Left lung (tissue), 4 donors: ENCODE measurements at regions not wholly inside any gene's neighbourhood (a gene's known extent, or its start where the extent isn't known, plus 50 kb on each side); places are given as distances from the start of the nearest gene placed in this dataset.
"Not testable (repeated sequence)": the region's sequence is repeated elsewhere in the genome, so short reads cannot be mapped to it uniquely, and the experiment has no call there.

Source experiments
- ATAC-seq: fragments of 200-7000 bp; cut with Tn5 transposase; one replicate; pipeline ENCODE4 v1.9.1; 2020; ENCODE audit warnings: moderate library complexity
- DNase-seq, 4 donors: peaks; one replicate each; pipeline ENCODE4 v3.0.0-alpha.2; 2013 to 2020
- H3K27ac ChIP-seq, 2 donors: fragments of 200-600 bp; sonication (generic) in 1 of 2; one replicate each; pipeline versions ENCODE4 v1.5.0 to v1.8.0; 2020 to 2021
- H3K27me3 ChIP-seq, 2 donors: fragments of 200-600 bp; sonication (generic) in 1 of 2; one replicate each; pipeline versions ENCODE4 v1.5.0 to v1.8.0; 2020 to 2021
- H3K36me3 ChIP-seq, 2 donors: fragments of 200-600 bp; sonication (generic) in 1 of 2; one replicate each; pipeline versions ENCODE4 v1.5.0 to v1.8.0; 2020 to 2021
- H3K4me1 ChIP-seq, 2 donors: fragments of 200-600 bp; one replicate each; pipeline ENCODE4 v1.8.0; 2021
- H3K4me3 ChIP-seq, 2 donors: fragments of 200-600 bp; sonication (generic) in 1 of 2; one replicate each; pipeline versions ENCODE4 v1.5.0 to v1.8.0; 2020 to 2021; ENCODE audit warnings: mild to moderate bottlenecking in 1 of 2
- H3K9me3 ChIP-seq, 2 donors: fragments of 200-600 bp; sonication (generic) in 1 of 2; one replicate each; pipeline versions ENCODE4 v1.5.0 to v1.8.0; 2020 to 2021
- CTCF ChIP-seq, 2 donors: fragments of 200-600 bp; sonication (generic) in 1 of 2; IDR thresholded peaks; one replicate each; pipeline versions ENCODE4 v1.5.0 to v1.8.0; 2021; ENCODE audit warnings: antibody characterized with exemption in 2 of 2
- intact Hi-C, 2 donors: fragments of 100-400 bp; cut with DNase I; formaldehyde crosslinking; loops; one replicate each; pipeline versions ENCODE4 v1.11.2 to v1.14.2; 2022
- donor health status: DM: no; HTN: yes; CAD: no.
- donor health status: DM: no; HTN: no; CAD: no.

GRCh38 chr1:104264521-104264920 is 514.8 kb downstream of the AMY1C start:
- Histone ChIP-seq H3K4me3 (no peak overlapping the region), H3K27ac (no peak overlapping the region), H3K4me1 (no peaks in the 10 kb centered on the region), H3K27me3 (no peaks in the 10 kb centered on the region), H3K36me3 (no peaks in the 10 kb centered on the region), H3K9me3 (no peaks in the 10 kb centered on the region)
- DNase-seq (no peak), ATAC-seq (no peak)
- intact Hi-C loops: no loop called here
- no peak for TF ChIP-seq CTCF (IDR thresholded peaks at IDR 0.05)

GRCh38 chr1:104265163-104265562 is 515.5 kb downstream of the AMY1C start:
- TF ChIP-seq CTCF (IDR thresholded peaks at IDR 0.05): no peak
- Histone ChIP-seq H3K27ac (no peak overlapping the region), H3K27me3 (no peaks in the 10 kb centered on the region), H3K9me3 (no peaks in the 10 kb centered on the region), H3K4me3 (no peak overlapping the region), H3K36me3 (no peaks in the 10 kb centered on the region), H3K4me1 (no peaks in the 10 kb centered on the region)
- ATAC-seq (no peak), DNase-seq (no peak)
- intact Hi-C loops: no loop called here

- no peak for TF ChIP-seq CTCF (IDR thresholded peaks at IDR 0.05)
- H3K4me3 ChIP-seq: no peak overlapping the region
- no peak for ATAC-seq
- H3K36me3 ChIP-seq: no peaks in the 10 kb centered on the region
- H3K9me3 ChIP-seq: no peaks in the 10 kb centered on the region
- DNase-seq: no peak
- H3K4me1 ChIP-seq: no peaks in the 10 kb centered on the region
- H3K27me3 ChIP-seq: no peaks in the 10 kb centered on the region
- intact Hi-C loops: no loop called here
- no peak overlapping the region for H3K27ac ChIP-seq
These were observed 516.9 kb downstream of the AMY1C start for GRCh38 chr1:104266612-104267011.

GRCh38 chr1:104288322-104288721 is 538.6 kb downstream of the AMY1C start:
- H3K36me3 ChIP-seq, DNase-seq, H3K4me3 ChIP-seq, H3K27me3 ChIP-seq, H3K4me1 ChIP-seq, H3K9me3 ChIP-seq, ATAC-seq, intact Hi-C loops, H3K27ac ChIP-seq: not testable (repeated sequence)

- ATAC-seq (no peak), DNase-seq (no peak)
- Histone ChIP-seq H3K27me3 (no peaks in the 10 kb centered on the region), H3K9me3 (peaks cover 0 to 3% of the 10 kb centered on the region in 2 donors), H3K4me1 (no peaks in the 10 kb centered on the region), H3K27ac (no peak overlapping the region), H3K4me3 (no peak overlapping the region), H3K36me3 (no peaks in the 10 kb centered on the region)
- no peak for TF ChIP-seq CTCF (IDR thresholded peaks at IDR 0.05)
- intact Hi-C loops: no loop called here
These were observed 541.5 kb downstream of the AMY1C start for GRCh38 chr1:104291156-104291555.

- DNase-seq: no peak
- intact Hi-C loops: no loop called here
These were observed 544.6 kb downstream of the AMY1C start for GRCh38 chr1:104294259-104294658.

More at GRCh38 chr1:104294259-104294658, 544.6 kb downstream of the AMY1C start:
- H3K27me3 ChIP-seq: no peaks in the 10 kb centered on the region
- H3K36me3 ChIP-seq: no peaks in the 10 kb centered on the region
- H3K27ac ChIP-seq: no peak overlapping the region
- no peaks in the 10 kb centered on the region for H3K9me3 ChIP-seq
- no peak for TF ChIP-seq CTCF (IDR thresholded peaks at IDR 0.05)
- no peaks in the 10 kb centered on the region for H3K4me1 ChIP-seq
- ATAC-seq: no peak
- H3K4me3 ChIP-seq: no peak overlapping the region
